GM21786 (cell line): ENCODE measurements at regions not wholly inside any gene's neighbourhood (a gene's known extent, or its start where the extent isn't known, plus 50 kb on each side); places are given as distances from the start of the nearest gene placed in this dataset.
A peak's percentile ranks its signal among the peaks of the same experiment; 100 is the strongest.

Experiments
- ATAC-seq: cut with Tn5 transposase; IDR thresholded peaks from one replicate; pipeline ENCODE4 v1.9.1; 2021; ENCODE audit not compliant: unreplicated experiment

DNA sequence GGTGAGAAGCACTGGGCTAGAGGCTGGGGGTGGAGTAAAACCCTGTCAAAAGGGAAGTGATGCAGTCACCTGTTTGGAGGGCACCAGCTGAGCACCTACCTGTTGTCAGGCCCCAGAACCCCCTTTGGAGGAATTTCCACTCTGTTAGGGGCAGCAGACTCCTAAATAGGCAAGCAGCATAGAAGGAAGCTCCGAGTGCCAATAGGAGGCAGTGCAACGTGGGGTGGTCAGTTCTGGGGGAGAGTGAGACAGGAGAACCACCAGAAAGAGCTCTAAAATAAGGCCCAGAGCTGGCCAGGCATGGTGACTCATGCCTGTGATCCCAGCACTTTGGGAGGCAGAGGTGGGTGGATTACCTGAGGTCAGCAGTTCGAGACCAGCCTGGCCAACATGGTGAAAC lies 203.7 kb upstream of the ZC3H12A start:
- no peak for ATAC-seq

- ATAC-seq, result no peak
Observed at GRCh38 chr1:37272626-37273025, 201.8 kb upstream of the ZC3H12A start.

- no peak for ATAC-seq
Observed at GRCh38 chr1:37274486-37274885, 199.9 kb upstream of the ZC3H12A start.

GRCh38 chr1:37274938-37275631 lies 199.3 kb upstream of the ZC3H12A start:
- ATAC-seq, result no peak

DNA sequence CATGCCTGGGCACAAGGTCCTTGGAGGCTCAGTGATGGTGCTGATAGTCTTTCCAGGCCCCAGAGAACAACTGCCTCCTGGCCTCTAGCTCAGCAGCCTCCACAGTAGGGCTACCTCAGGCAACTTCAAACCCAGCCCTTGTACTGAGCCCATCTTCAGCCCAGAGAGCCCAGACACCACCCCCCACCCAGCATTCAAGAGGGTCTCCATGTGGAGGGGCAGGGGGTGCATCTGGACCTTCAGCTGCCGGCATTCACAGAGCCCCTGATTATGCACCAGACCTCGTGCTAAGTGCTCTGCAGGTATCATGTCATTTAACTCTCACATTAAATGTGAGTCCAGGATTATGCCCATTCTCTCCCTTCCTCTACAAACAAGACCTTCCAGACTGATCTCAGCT lies 197.0 kb upstream of the ZC3H12A start:
- no peak for ATAC-seq

GRCh38 chr1:37281354-37281753 lies 193.0 kb upstream of the ZC3H12A start:
- no peak for ATAC-seq

- no peak for ATAC-seq
Observed at GRCh38 chr1:37282764-37283163, 191.6 kb upstream of the ZC3H12A start.

- ATAC-seq, result no peak
Observed at GRCh38 chr1:37284053-37284452, 190.3 kb upstream of the ZC3H12A start.

DNA sequence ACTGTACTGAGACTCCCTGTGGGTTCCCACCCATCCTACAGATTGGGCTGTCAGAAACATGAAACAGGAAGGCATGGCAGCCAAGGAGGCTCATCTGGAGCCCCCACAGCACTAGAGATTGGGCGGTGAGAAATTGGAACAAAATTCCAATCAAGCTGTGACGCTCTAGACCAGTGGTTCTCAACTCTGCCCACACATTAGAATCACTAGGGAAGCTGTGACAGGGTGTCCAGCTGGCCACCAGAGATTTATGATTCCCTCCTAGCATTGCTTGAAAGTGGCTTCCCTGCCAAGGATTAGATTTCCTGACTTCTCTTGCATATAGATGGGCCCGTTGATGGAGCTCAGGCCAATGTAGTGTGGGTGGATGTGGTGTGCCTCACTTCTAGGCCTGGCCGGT lies 187.5 kb upstream of the ZC3H12A start:
- no peak for ATAC-seq

- peak; percentile 92 for ATAC-seq
Observed at GRCh38 chr1:37288900-37289299, 185.5 kb upstream of the ZC3H12A start.

DNA sequence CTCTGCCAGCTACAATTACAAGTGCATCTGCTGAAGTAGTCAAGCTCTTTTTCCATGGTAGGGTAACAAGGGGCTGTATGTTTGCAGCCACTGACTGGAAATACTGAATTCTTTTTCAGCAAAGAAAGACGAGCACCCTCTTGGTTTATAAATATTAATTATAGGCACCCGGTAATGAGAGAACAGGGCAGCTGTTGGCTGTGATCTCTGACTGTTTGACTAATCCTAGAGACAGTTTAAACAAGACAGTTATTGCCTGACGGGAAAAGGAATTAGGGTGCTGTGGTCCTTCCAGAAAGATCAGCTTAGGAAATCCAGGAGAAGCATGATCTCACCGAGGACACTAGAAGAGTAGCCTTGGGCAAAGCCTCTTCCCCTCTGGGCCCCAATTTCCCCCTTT lies 183.7 kb upstream of the ZC3H12A start:
- ATAC-seq, result no peak

DNA sequence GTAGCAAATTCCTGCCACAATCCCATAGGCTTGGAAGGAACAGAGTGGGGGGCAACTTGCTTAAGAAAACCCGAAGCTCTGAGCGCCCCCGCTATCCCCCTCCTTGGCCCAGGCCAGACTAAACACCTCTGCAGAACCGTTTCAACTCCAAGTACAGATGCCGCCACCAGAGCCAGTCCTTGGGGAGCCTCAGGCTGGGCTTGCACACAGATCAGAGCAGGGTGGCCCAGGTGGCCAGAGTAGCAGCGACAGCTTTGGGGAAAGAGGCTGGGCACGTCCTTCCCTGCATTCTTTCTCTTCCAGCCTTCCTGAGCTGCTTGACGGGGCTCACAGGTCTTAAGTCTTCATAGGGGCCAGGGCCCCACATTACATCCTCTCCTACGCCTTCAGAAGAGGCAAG lies 181.6 kb upstream of the ZC3H12A start:
- no peak for ATAC-seq

GRCh38 chr1:37294096-37294495 lies 180.3 kb upstream of the ZC3H12A start:
- no peak for ATAC-seq

- ATAC-seq, result no peak
Observed at GRCh38 chr1:37294529-37294928, 179.9 kb upstream of the ZC3H12A start.

- ATAC-seq, result no peak
Observed at GRCh38 chr1:37298769-37299168, 175.6 kb upstream of the ZC3H12A start.

- ATAC-seq, result no peak
Observed at GRCh38 chr1:37299216-37299615, 175.2 kb upstream of the ZC3H12A start.

DNA sequence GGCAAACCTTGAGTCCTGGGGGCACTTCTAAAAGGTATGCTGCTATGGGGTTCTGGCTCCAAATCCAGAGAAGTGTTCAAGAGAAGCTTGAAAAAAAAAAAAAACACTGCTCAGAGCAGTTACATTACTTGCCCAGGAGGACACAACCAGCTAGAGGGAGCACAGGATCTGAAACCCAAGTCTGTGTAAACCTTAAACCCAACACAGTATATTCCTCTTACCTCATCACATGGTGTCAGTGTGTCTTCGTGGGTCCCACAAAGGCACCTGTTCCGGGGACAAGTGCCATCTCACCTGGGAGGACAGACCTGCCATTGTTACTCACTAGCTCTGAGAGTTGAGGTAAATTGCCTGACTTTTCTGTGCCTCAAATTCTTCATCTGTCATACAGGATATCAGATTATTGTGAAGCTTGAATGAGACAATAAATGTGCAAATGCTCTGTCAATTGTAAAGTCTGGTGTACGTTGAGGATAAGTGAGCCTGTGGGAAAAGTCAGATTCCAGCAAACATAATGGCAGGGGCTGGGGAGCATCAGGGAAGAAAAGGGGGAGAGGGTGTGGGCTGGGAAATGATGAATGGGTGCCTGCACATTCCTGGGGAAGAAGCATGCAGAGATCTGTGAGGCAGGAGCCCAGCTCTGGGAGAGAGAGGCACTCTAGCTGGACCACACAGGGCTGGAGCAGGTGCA lies 170.4 kb upstream of the ZC3H12A start:
- no peak for ATAC-seq

DNA sequence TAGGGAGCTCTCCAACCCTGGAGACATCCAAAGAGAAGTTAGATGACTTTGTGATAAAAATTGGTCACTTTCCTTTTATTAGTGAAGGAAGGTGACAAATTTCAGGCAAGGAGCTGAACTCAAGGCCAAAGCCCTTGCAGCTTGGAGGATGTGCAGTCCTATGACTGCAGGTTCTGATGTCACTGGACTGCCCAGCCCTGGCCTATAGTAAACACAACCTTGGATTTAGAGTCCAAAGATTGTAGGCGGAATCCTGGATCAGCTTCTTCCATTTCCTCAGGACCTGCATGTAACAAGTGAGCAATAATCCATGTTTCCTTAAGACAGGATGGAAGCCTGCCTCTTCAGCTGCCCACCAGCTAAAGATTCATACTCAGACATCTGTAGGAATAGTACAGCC lies 169.3 kb upstream of the ZC3H12A start:
- no peak for ATAC-seq

- ATAC-seq, result no peak
Observed at GRCh38 chr1:37305841-37306240, 168.5 kb upstream of the ZC3H12A start.

DNA sequence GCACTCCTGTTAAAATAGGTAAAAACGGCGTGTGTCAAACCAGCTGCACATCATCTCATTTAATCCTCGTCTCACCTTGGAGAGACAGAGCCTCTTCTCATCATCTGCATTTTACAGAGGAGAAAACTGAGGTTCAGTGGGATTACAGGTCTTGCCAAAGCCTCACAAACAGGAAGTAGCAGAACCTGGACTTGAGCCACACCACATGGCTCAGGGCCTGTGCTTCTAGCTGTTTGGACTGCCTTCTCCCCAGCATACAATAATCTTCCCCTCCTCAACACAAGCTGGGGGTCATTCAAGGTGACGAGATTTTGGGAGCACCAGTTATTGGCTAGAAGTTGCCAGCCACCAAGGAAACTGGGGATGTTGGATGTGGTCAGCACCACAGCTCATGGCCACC lies 167.9 kb upstream of the ZC3H12A start:
- no peak for ATAC-seq

- ATAC-seq, result no peak
Observed at GRCh38 chr1:37306871-37307270, 167.5 kb upstream of the ZC3H12A start.

GRCh38 chr1:37308031-37308960 lies 166.1 kb upstream of the ZC3H12A start:
- no peak for ATAC-seq
